ENCODE measurements at regions not wholly inside any gene's neighbourhood (a gene's known extent, or its start where the extent isn't known, plus 50 kb on each side); places are given as distances from the start of the nearest gene placed in this dataset.

DNA sequence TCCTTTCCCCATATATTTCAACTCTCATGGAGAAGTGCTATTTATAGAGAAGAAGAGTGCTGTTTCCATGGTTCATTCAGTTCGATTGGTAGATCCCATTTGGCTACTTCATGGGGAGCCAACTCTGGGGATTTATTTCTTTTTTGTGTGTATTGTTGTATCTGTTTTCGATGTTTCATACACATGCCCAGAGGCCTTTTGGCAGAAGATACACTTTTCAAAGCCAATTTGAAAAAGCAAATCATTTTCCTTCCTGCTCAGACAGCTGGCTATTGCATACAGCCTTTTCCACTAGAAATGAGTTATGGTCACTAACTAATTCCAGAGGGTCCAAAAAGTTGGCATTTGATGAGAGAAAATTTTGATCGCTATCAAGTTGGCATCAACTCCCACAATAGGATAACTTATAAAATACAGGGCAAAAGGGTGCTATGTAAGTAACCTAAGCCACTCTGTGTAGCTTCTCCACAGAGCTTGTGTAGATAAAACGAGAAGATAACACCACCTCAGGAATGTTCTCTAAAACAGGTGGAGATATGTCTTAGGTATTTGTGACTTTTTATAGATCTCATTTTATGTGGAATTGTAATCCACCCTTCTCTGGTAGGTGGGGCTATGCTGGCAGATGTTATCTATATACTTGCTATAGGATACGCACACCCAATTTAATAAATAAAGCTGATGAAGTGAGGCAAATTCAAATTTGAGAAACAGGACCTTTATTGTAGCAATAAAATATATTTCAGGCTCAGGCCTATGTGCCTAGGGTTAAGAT, 798.5 kb downstream of the SATB2 start:
- TF ChIP-seq POLR2A (IDR thresholded peaks at IDR 0.05) = no peak
- TF ChIP-seq, protein P1, sequence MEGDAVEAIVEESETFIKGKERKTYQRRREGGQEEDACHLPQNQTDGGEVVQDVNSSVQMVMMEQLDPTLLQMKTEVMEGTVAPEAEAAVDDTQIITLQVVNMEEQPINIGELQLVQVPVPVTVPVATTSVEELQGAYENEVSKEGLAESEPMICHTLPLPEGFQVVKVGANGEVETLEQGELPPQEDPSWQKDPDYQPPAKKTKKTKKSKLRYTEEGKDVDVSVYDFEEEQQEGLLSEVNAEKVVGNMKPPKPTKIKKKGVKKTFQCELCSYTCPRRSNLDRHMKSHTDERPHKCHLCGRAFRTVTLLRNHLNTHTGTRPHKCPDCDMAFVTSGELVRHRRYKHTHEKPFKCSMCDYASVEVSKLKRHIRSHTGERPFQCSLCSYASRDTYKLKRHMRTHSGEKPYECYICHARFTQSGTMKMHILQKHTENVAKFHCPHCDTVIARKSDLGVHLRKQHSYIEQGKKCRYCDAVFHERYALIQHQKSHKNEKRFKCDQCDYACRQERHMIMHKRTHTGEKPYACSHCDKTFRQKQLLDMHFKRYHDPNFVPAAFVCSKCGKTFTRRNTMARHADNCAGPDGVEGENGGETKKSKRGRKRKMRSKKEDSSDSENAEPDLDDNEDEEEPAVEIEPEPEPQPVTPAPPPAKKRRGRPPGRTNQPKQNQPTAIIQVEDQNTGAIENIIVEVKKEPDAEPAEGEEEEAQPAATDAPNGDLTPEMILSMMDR (IDR thresholded peaks at IDR 0.05) = no peak

All from thyroid gland (tissue), 4 donors.